ENCODE measurements at regions not wholly inside any gene's neighbourhood (a gene's known extent, or its start where the extent isn't known, plus 50 kb on each side); places are given as distances from the start of the nearest gene placed in this dataset.

DNA sequence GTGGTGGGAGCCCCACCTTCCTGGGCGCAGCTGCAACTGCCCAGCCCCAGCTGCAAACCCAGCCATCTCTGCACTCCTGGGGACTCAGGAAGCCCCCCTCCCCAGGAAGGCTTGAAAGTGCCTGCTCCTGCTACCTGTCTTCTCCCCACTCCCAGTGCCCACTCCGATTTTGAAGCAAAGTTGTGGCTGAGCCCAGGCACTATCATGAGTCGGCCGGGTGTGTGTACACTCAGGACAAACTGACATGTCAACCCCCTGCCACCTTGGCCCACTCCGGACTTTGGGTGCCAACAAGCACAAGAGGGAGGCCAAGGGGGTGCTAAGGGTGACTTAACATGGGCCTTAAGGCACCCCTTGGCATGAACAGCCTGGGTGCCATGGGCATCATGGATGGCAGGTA is 325.5 kb upstream of the PTGER4 start:
- TF ChIP-seq, protein P1, sequence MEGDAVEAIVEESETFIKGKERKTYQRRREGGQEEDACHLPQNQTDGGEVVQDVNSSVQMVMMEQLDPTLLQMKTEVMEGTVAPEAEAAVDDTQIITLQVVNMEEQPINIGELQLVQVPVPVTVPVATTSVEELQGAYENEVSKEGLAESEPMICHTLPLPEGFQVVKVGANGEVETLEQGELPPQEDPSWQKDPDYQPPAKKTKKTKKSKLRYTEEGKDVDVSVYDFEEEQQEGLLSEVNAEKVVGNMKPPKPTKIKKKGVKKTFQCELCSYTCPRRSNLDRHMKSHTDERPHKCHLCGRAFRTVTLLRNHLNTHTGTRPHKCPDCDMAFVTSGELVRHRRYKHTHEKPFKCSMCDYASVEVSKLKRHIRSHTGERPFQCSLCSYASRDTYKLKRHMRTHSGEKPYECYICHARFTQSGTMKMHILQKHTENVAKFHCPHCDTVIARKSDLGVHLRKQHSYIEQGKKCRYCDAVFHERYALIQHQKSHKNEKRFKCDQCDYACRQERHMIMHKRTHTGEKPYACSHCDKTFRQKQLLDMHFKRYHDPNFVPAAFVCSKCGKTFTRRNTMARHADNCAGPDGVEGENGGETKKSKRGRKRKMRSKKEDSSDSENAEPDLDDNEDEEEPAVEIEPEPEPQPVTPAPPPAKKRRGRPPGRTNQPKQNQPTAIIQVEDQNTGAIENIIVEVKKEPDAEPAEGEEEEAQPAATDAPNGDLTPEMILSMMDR (optimal IDR thresholded peaks at IDR 0.05 in 1 of 3, IDR thresholded peaks at IDR 0.05 in 1 of 3, conservative IDR thresholded peaks at IDR 0.05 in 1 of 3; ENCODE audit: extremely low read depth in 1 of 3, insufficient read depth in 2 of 3, low read length in 3 of 3) = no peak
- TF ChIP-seq EZH2 (IDR thresholded peaks at IDR 0.05; ENCODE audit: low read length) = no peak
